Astrocyte (in vitro differentiated cells and primary cell): ENCODE measurements at regions not wholly inside any gene's neighbourhood (a gene's known extent, or its start where the extent isn't known, plus 50 kb on each side); places are given as distances from the start of the nearest gene placed in this dataset.

Source experiments
- EZH2 ChIP-seq: IDR thresholded peaks from 2 replicates; pipeline ENCODE4 v1.6.1; 2012; ENCODE audit warnings: mild to moderate bottlenecking, low read length, inconsistent platforms; ENCODE audit not compliant: insufficient read depth
- TF ChIP-seq, protein P1 (sequence below): IDR thresholded peaks from 2 replicates; pipeline ENCODE4 v1.5.1; 2011; ENCODE audit warnings: low read depth, mild to moderate bottlenecking, inconsistent platforms, low read length, moderate library complexity; ENCODE audit not compliant: insufficient read depth

DNA sequence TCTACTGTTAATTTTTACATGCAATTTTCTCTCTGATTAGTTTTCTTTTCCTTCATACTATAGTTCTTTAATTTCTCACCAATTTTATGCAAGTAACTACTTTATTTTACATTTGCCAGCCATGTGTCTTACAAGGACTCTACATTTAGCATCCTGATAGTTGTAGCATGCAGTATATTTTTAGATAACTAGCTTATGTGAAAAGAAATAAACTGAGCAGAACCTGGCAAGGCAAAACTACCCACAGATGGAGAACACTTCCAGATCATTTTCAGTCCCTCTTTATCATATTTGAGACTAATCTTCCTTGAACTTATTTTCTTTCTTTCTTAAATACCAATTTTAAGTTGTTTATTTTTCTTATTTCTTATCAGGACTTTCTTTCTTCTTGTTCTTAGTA lies 943.6 kb downstream of the LRFN5 start:
- TF ChIP-seq, protein P1, sequence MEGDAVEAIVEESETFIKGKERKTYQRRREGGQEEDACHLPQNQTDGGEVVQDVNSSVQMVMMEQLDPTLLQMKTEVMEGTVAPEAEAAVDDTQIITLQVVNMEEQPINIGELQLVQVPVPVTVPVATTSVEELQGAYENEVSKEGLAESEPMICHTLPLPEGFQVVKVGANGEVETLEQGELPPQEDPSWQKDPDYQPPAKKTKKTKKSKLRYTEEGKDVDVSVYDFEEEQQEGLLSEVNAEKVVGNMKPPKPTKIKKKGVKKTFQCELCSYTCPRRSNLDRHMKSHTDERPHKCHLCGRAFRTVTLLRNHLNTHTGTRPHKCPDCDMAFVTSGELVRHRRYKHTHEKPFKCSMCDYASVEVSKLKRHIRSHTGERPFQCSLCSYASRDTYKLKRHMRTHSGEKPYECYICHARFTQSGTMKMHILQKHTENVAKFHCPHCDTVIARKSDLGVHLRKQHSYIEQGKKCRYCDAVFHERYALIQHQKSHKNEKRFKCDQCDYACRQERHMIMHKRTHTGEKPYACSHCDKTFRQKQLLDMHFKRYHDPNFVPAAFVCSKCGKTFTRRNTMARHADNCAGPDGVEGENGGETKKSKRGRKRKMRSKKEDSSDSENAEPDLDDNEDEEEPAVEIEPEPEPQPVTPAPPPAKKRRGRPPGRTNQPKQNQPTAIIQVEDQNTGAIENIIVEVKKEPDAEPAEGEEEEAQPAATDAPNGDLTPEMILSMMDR, result no peak
- no peak for TF ChIP-seq EZH2
